ENCODE measurements at regions not wholly inside any gene's neighbourhood (a gene's known extent, or its start where the extent isn't known, plus 50 kb on each side); places are given as distances from the start of the nearest gene placed in this dataset. TPM values are rescaled to one million over a fixed set of nuclear protein-coding genes. Genes with fewer than 3 reads are reported as not detected.

GRCh38 chr10:20355915-20356314 lies 539.7 kb downstream of the PLXDC2 start:
- DNase-seq (no peak), ATAC-seq (no peak)
- intact Hi-C loops (cut with micrococcal nuclease), result no loop called here

- DNase-seq (no peak), ATAC-seq (no peak)
- intact Hi-C loops (cut with micrococcal nuclease), result no loop called here
Observed at GRCh38 chr10:20355011-20355410, 538.8 kb downstream of the PLXDC2 start.

- DNase-seq (no peak), ATAC-seq (no peak)
- intact Hi-C loops (cut with micrococcal nuclease), result no loop called here
Observed at GRCh38 chr10:20354166-20354565, 537.9 kb downstream of the PLXDC2 start.

GRCh38 chr10:20350509-20350908 lies 534.3 kb downstream of the PLXDC2 start:
- ATAC-seq (no peak), DNase-seq (no peak)
- intact Hi-C loops (cut with micrococcal nuclease), result no loop called here

GRCh38 chr10:20343036-20343435 lies 526.8 kb downstream of the PLXDC2 start:
- DNase-seq (no peak), ATAC-seq (no peak)
- intact Hi-C loops (cut with micrococcal nuclease), result no loop called here

Small RNAs in the stretch of these regions (microRNA-seq; reads per million reads assigned to microRNA genes)
- gene MIR4675 (ENCODE audit: borderline number of aligned reads), result not detected
